K562 (cell line): ENCODE measurements at regions not wholly inside any gene's neighbourhood (a gene's known extent, or its start where the extent isn't known, plus 50 kb on each side); places are given as distances from the start of the nearest gene placed in this dataset.

Source experiments
- CREB5 ChIP-seq: fragments of 250-450 bp; sonication (Bioruptor Pico); IDR thresholded peaks from 2 replicates; pipeline ENCODE4 v1.5.0; 2020; ENCODE audit warnings: mild to moderate bottlenecking
- E2F5 ChIP-seq: sonication (generic); formaldehyde crosslinking; IDR thresholded peaks from 2 replicates; pipeline ENCODE4 v1.8.0; 2022; ENCODE audit warnings: mild to moderate bottlenecking, missing genetic modification reagents
- LCOR ChIP-seq: sonication (generic); formaldehyde crosslinking; IDR thresholded peaks from 2 replicates; pipeline ENCODE4 v1.8.0; 2022; ENCODE audit warnings: mild to moderate bottlenecking, missing genetic modification reagents
- MITF ChIP-seq: IDR thresholded peaks from 2 replicates; pipeline ENCODE4 v1.6.1; 2014; ENCODE audit warnings: antibody characterized with exemption
- SETDB1 ChIP-seq: IDR thresholded peaks from one replicate; pipeline ENCODE4 v1.6.1; 2012; ENCODE audit warnings: low read length, control low read depth, inconsistent platforms
- SFPQ ChIP-seq: fragments of 200-400 bp; formaldehyde crosslinking; IDR thresholded peaks from 2 replicates; pipeline ENCODE4 v1.6.1; 2017; ENCODE audit warnings: mild to moderate bottlenecking, low read depth, low read length, moderate library complexity
- TAL1 ChIP-seq: fragments of 450-650 bp; IDR thresholded peaks from 2 replicates; pipeline ENCODE4 v1.6.1; 2016; ENCODE audit warnings: mild to moderate bottlenecking
- TFAM ChIP-seq: fragments of 250-450 bp; sonication (Bioruptor Pico); conservative IDR thresholded peaks from 2 replicates; pipeline ENCODE4 v1.5.0; 2021; ENCODE audit warnings: mild to moderate bottlenecking, moderate library complexity
- TOE1 ChIP-seq, 2 experiments: fragments of 450-650 bp in 1 of 2; sonication (generic) in 1 of 2; formaldehyde crosslinking in 1 of 2; IDR thresholded peaks; 2 replicates each; pipeline versions ENCODE4 v1.7.1 to v1.8.0; 2016 to 2022; ENCODE audit warnings: borderline replicate concordance in 2 of 2, mild to moderate bottlenecking in 2 of 2, antibody characterized with exemption in 1 of 2, inconsistent platforms in 1 of 2, low read depth in 1 of 2, missing genetic modification reagents in 1 of 2, moderate library complexity in 1 of 2
- USF1 ChIP-seq: sonication (generic); formaldehyde crosslinking; IDR thresholded peaks from 2 replicates; pipeline ENCODE4 v1.9.0; 2022; ENCODE audit warnings: mild to moderate bottlenecking, missing genetic modification reagents
- ZMIZ1 ChIP-seq, 2 experiments: fragments of 150-350 bp in 1 of 2; IDR thresholded peaks; 2 replicates each; pipeline ENCODE4 v1.6.1; 2012 to 2016; ENCODE audit warnings: low read depth in 2 of 2, low read length in 2 of 2, mild to moderate bottlenecking in 1 of 2, moderate library complexity in 1 of 2
- ZNF280B ChIP-seq: fragments of 250-450 bp; sonication (Bioruptor Pico); IDR thresholded peaks from 2 replicates; pipeline ENCODE4 v1.5.1; 2021; ENCODE audit warnings: mild to moderate bottlenecking
- ZNF644 ChIP-seq: fragments of 200-800 bp; sonication (Bioruptor generic); IDR thresholded peaks from 2 replicates; pipeline ENCODE4 v1.6.1; 2016; ENCODE audit warnings: low read depth, missing genetic modification characterization, missing compliant biosample characterization

- TF ChIP-seq ZMIZ1 (IDR thresholded peaks at IDR 0.05; ENCODE audit: low read depth in 2 of 2, low read length in 2 of 2), result peak in 1 of 2 experiments; percentile 56; a peak in 1 of 4 replicates
- no peak for TF ChIP-seq SETDB1
- TF ChIP-seq SFPQ, result no peak
- TF ChIP-seq USF1 (CRISPR knock-in tag), result peak; percentile 18; the same call in 1 of the 2 replicates
- TF ChIP-seq ZNF644 (tag), result 0 out of 2 replicates have a peak, but pooled peaks have one; percentile 63
- TF ChIP-seq TFAM (CRISPR knock-in tag), result no peak
- no peak for TF ChIP-seq CREB5 (CRISPR knock-in tag)
- no peak for TF ChIP-seq TAL1
- no peak for TF ChIP-seq MITF
- TF ChIP-seq ZNF280B, result no peak
- TF ChIP-seq LCOR, result no peak
- no peak for TF ChIP-seq E2F5
- peak; percentile 61; the same call in 1 of the 2 replicates for TF ChIP-seq TOE1 (IDR thresholded peaks at IDR 0.05; ENCODE audit: borderline replicate concordance)
- TF ChIP-seq TOE1 (CRISPR knock-in tag; IDR thresholded peaks at IDR 0.05; ENCODE audit: borderline replicate concordance, low read depth), result no peak
These were observed 84.4 kb upstream of the GSE1 start (continued) for GRCh38 chr16:85528528-85529387.
